Astrocyte of the cerebellum (primary cell): ENCODE measurements at regions not wholly inside any gene's neighbourhood (a gene's known extent, or its start where the extent isn't known, plus 50 kb on each side); places are given as distances from the start of the nearest gene placed in this dataset.
"Not testable (repeated sequence)": the region's sequence is repeated elsewhere in the genome, so short reads cannot be mapped to it uniquely, and the experiment has no call there.

Experiments
- DNase-seq: peaks from one replicate; pipeline ENCODE4 v3.0.0-alpha.2; 2011; ENCODE audit warnings: low read depth
- H3K4me3 ChIP-seq: 2 replicates; pipeline ENCODE4 v1.5.1; 2011; ENCODE audit warnings: mild to moderate bottlenecking, low read depth, low read length, moderate library complexity
- in situ Hi-C: cut with HindIII; loops from 2 replicates; pipeline ENCODE4 v1.10.0; 2017; ENCODE audit warnings: low sequenced_read_pairs
- TF ChIP-seq, protein P1 (sequence below): IDR thresholded peaks from 2 replicates; pipeline ENCODE4 v1.5.1; 2012; ENCODE audit warnings: low read length, low read depth, moderate library complexity, mild to moderate bottlenecking; ENCODE audit errors: missing control alignments

DNA sequence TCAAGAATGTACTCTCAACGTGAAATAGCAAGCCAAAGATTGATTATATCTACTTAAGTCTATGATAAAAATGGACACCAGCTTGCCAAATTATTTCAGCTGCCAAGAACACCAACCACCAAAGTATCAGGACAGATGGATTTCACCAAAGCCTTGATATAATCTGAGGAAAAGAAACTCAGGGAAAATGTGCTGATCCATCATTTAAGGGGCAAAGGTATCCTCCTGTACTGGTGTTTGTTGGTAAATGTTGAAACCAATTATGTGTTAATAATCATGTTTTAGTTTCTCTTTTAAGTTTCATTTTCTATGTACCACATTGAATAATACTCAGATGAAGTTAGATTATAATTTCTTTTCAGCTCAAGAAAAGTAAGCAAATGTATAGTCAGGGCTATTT, 1284.3 kb upstream of the TMEM132C start:
- TF ChIP-seq, protein P1, sequence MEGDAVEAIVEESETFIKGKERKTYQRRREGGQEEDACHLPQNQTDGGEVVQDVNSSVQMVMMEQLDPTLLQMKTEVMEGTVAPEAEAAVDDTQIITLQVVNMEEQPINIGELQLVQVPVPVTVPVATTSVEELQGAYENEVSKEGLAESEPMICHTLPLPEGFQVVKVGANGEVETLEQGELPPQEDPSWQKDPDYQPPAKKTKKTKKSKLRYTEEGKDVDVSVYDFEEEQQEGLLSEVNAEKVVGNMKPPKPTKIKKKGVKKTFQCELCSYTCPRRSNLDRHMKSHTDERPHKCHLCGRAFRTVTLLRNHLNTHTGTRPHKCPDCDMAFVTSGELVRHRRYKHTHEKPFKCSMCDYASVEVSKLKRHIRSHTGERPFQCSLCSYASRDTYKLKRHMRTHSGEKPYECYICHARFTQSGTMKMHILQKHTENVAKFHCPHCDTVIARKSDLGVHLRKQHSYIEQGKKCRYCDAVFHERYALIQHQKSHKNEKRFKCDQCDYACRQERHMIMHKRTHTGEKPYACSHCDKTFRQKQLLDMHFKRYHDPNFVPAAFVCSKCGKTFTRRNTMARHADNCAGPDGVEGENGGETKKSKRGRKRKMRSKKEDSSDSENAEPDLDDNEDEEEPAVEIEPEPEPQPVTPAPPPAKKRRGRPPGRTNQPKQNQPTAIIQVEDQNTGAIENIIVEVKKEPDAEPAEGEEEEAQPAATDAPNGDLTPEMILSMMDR, result no peak
- DNase-seq, result no peak
- in situ Hi-C loops, result no loop called here
- H3K4me3 ChIP-seq, result no peak overlapping the region

DNA sequence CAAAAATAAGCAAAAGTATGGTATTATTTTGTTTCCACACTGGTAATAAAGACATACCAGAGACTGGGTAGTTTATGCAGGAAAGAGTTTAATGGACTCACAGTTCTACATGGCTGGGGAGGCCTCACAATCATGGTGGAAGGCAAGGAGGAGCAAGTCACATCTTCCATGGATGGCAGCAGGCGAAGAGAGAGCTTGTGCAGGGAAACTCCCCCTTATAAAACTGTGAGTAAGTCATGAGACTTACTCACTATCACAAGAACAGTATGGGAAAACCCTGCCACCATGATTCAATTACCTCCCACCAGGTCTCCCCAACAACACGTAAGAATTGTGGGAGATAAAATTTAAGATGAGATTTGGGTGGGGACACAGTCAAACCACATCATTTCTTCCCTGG, 1283.2 kb upstream of the TMEM132C start:
- in situ Hi-C loops, DNase-seq, H3K4me3 ChIP-seq: not testable (repeated sequence)

DNA sequence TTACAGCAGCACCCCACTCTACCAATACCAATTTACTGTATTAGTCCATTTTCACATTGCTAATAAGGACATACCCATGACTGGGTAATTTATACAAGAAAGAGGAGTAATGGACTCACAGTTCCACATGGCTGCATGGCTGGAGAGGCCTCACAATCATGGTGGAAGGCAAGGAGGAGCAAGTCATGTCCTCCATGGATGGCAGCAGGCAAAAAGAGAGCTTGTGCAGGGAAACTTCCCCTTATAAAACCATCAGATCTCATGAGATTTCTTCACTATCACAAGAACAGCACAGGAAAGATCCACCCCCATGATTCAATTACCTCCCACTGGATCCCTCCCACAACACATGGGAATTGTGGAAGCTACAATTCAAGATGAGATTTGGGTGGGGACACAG, 1281.3 kb upstream of the TMEM132C start:
- H3K4me3 ChIP-seq, DNase-seq, in situ Hi-C loops: not testable (repeated sequence)

DNA sequence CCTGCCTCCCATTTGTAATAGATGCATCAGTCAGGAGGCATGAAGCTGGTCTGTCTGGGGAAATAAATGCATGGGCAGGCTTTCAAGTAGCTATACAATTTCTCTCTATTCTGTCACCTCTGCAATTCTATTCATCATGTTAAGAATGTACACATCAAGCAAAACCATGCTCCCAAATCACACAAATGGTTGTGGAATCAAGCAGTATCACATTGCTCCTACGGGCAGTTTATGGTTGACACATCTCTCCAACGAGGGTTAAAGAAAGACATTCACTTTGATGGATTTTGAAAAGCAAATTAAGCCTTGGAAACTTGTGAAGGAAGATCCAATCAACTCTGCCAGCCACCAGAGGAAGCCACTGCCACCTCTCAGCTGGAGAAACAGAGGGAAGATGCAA, 1277.4 kb upstream of the TMEM132C start:
- in situ Hi-C loops, result no loop called here
- DNase-seq, result no peak
- no peak overlapping the region for H3K4me3 ChIP-seq
- TF ChIP-seq, protein P1, result no peak

DNA sequence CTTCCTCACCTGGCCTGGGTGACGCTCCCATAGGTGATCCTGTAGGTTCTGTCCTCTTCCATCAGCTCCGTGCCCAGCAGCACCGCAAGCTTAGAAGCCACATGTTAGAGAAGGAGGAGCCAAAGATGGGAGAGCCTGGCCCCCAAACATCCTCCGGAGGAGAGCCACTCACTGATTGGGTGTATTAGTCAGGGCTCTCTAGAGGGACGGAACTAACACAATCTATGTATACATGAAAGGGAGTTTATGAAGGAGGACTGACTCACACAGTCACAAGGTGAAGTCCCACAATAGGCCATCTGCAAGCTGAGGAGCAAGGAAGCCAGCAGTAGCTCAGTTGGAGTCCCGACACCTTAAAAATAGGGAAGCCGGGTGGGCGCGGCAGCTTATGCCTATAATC, 1273.1 kb upstream of the TMEM132C start:
- in situ Hi-C loops, result no loop called here
- H3K4me3 ChIP-seq, result no peak overlapping the region
- DNase-seq, result no peak
- TF ChIP-seq, protein P1, result no peak

DNA sequence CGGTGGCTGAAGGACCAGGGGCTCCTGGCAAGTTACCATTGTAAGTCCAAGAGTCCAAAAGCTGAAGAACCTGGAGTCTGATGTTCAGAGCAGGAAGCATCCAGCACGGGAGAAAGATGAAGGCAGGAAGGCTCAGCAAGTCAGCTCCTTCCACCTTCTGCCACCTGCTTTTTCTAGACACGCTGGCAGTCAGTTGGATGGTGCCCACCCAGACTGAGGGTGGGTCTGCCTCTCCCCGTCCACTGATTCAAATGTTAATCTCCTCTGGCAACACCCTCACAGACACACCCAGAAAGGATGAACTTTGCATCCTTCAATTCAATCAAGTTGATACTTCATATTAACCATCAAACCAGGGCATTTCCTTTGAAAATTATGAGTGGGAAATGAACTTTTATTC, 1272.4 kb upstream of the TMEM132C start:
- in situ Hi-C loops, result no loop called here
- TF ChIP-seq, protein P1, result no peak
- H3K4me3 ChIP-seq, result no peak overlapping the region

DNA sequence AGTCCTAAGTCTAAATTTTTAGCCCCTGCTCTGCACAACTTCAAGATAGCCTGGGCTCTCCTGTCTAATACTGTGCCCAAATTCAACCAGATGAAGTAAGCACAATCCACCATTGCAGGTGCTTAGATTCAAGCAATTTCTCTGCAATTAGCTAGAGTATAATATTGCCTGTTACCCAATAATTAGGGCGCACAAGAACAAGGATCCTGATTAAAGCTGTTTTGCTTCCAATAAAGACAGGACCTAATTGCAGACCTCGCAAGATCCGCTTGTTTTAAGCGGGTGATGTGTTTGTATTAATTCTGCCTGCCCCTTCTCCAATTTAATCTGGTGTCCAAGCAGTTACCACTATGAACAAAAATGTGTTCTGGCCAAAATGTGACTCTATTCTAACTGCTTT, 1268.9 kb upstream of the TMEM132C start:
- TF ChIP-seq, protein P1, result no peak
- in situ Hi-C loops, result no loop called here
- DNase-seq, result no peak
- H3K4me3 ChIP-seq, result no peak overlapping the region

More for the DNA sequence above, 1272.4 kb upstream of the TMEM132C start:
- no peak for DNase-seq

DNA sequence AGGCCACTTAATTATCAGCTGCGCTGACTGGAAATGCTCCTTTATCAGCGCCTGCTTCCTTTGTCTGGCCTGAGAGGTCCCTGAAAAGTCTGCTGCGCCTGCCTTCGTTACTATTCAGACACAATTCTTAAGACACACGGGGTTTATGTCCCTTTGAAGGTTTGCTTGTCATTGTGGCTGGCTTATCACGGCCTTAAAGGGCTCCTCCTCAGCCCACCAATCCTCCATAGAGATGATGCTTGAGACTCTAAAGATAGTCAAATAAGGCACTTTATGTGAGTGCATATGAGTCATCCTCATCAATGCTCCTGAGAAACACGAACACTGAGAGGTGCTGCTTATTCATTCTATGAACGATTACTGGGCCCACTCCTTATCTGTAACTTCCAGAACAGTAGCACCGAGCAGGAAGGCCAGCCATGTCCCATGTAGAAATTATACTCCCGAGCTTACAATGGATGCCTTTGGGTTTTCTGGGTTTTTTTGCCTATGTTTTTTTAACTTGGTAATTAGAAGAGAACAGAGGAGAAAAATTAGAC, 1268.2 kb upstream of the TMEM132C start:
- no peak for DNase-seq
- in situ Hi-C loops, result no loop called here
- TF ChIP-seq, protein P1, result no peak
- H3K4me3 ChIP-seq, result no peak overlapping the region
